HG02759 (cell line): ENCODE measurements at regions not wholly inside any gene's neighbourhood (a gene's known extent, or its start where the extent isn't known, plus 50 kb on each side); places are given as distances from the start of the nearest gene placed in this dataset.
"Not testable (repeated sequence)": the region's sequence is repeated elsewhere in the genome, so short reads cannot be mapped to it uniquely, and the experiment has no call there.

ENCODE experiments used
- ATAC-seq: cut with Tn5 transposase; IDR thresholded peaks from one replicate; pipeline ENCODE4 v1.9.1; 2021; ENCODE audit warnings: mild to moderate bottlenecking, moderate library complexity; ENCODE audit not compliant: unreplicated experiment

DNA sequence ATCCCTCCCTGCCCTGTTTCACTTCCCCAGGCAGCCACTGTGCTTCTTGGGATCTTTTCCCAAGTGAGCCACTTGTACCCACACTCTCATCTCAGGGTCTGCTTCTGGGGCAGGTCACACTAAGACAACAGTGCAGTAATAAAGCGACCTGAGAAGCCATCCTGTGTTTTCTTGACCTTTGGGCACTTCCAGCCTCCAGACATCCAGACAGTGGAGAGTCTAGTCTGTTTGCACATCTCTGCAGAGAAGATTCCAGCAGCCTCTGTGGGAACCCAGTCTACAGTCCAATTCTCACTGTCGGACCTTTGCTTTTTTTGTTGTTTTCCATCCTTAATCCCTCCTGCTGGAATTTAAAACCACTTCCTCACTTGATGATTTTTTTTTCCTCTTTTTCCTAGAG is 50.3 kb upstream of the ATP6AP2 start:
- no peak for ATAC-seq

DNA sequence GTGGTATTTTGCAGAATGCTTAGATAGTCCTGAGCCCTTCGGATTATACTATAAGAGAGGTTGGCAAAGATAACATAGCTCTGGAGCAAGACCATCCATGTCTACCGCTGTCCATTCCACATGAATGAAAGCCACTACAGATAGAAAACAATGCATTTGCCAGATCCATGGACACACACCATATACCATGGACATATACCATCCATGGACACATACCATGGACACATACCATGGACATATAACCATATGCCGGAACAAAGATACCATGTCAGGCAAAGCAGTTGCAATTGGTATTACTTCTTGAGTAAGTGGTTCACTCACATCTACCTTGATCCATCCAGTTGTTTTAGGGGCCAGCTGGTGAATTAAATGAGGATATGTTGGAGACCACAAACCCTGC is 53.2 kb upstream of the ATP6AP2 start:
- ATAC-seq = no peak

DNA sequence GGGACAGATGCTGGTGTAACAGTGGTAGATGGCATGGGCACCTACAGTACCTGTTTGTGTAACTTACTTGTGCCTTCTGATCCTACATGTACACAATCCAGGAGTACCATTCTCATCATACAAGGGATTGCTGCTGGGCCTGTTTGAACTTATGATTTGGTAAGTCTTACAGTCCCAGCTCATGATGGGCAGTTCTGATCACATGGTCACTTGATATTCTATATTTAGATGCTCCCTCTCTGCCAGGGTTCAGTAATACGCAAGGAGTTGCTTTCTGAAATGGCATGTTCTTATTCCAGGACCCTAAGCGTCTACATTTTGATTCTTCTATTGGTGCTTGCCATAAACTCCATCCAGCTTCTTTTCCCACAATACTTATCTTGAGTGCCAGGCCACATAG is 54.4 kb upstream of the ATP6AP2 start:
- ATAC-seq = no peak

DNA sequence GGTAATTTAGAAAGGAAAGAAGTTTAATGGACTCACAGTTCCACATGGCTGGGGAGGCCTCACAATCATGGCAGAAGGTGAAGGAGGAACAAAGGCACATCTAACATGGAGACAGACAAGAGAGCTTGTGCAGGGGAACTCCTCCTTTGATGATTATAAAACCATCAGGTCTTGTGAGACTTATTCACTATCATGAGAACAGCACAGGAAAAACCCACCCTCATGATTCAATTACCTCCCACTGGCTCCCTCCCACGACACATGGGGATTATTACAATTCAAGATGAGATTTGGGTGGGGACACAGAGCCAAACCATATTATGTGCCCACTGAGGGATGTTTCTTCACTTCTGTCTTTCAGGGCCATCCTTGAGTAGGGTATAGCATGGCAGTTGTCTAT is 54.9 kb upstream of the ATP6AP2 start:
- not testable (repeated sequence) for ATAC-seq

DNA sequence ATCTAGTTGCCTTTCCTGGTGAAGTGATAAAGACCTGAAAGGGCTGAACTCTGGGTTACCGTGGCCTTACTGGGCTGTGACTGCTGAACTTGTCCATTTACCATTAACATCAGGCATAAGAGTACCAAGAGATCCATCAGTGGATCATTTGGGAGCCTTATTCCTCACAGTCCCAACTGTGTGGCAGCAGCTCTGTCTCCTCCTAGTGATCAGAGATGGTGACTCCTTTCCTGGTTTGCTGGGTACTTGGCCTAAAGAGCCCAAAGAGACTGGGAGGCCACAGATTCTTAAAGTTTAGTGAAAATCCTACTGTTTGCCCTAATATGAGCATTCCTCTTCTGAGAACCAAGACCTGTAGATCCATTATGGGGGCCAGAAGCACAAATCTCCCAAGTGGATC is 56.3 kb upstream of the ATP6AP2 start:
- no peak for ATAC-seq

DNA sequence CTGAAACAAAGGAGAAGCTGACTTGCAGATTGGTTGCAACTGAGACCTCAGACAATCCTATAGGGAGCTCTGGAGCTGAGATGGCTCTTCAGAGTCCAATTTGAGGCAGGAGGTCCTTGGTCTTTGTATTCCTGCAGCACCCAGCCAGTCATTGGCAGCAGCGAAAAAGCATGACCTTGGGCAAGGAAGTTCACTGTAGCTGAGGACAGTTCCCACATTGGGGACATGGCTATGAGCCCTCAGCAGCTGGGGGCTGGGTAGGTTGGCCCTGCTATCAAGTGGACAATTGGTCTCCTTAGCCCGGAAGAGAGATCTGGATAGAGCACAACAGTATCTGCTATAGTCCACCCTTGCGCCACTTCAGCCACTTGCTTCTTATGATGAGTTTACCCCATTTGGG is 56.9 kb upstream of the ATP6AP2 start:
- no peak for ATAC-seq

DNA sequence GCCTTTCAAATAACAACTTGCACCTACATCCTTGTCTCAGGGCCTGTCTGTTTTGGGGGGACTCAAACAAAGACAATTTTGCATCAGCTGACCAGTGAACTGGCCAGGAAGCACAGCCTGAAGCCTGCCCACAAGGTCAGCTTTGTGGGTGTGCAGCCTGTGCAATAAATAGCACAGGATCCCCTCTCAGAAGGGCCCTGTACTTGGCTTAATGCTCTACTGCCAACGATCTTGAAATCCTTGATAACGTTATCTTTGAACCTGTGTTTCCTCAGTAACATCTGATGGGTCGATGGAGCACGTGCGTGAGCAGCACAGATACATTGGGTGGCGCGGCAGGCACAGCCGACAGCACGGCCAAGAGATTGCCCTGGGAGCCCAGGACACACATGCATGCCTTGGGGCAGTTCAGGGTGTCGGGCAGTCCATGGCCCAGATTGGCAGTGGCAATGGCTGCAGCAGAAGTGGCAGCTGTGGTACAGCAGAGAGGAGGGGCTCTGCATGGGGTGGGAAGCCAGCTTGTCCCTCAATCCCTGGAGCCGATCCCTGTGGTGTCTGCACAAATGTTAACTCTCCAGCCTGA is 58.8 kb upstream of the ATP6AP2 start:
- no peak for ATAC-seq

DNA sequence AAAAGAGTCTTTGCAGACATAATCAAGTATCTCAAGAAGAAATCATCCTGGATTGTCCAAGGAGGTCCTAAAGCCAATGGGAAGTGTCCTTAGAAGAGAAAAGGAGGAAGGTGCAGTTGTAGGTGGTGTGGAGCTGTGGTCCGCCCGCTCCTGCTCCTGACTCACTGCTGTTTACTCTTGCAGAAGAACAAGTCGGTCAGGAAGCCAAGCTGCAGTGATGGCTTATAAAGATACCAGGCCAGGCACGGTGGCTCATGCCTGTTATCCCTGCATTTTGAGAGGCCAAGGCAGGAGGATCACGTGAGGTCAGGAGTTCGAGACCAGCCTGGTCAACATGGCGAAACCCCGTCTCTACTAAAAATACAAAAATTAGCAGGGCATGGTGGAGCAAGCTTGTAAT is 66.4 kb upstream of the ATP6AP2 start:
- ATAC-seq = no peak

DNA sequence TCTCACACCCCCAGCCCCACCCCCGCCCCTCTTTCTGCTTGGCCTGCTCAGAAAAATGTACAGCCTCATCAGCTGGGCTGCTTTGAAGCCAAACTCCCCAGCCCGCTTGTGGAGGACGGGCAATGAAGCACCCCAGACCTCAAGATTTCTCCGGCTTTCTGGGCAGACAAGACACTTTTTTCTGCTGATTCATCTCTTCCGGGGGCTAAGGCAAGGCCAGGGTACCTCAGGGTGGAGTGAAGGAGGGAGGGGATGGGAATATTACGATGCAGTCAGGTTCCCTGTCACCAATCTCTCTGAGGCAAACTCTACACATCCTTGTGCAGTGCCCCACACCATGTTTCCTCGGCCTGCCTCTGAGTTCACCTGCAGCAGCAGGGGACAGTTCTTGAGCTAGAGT is 66.9 kb upstream of the ATP6AP2 start:
- ATAC-seq = no peak

DNA sequence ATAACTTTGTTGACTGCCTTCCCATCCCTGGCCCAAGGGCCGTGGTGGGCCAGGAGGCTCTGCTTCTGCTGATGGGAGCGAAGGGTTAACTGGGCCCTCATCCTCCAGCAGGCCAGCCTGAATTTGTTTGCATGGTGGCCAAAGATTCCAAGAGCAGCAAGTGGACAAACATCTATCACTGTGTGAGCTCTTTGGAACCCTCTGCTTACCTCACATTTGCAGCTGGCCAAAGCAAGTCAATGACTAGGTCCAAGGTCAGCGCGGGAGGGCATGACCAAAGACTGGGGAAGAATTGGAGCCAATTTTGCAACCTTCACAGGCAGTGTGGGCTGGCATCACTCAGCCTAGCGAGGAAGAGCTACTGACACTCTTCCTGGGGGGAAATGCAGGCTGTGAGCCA is 67.8 kb upstream of the ATP6AP2 start:
- no peak for ATAC-seq

DNA sequence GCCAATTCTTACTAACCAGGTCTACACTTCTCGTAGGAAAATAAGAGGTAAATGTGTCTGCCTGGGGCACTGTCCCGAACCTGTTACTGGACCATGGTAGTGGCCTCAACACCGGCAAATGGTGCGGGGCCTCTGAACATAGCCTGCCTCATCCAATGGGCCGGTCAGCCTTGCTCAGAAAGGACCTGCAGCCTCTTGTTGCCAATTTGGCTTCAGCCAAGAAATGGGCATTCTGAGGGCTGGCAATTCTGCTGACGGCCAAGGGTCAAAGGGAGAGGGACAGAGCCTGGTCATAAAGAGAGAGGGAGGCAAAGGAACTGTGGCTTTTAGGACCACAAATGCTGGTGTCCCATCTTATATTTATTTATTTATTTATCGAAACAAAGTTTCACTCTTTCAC is 69.5 kb upstream of the ATP6AP2 start:
- no peak for ATAC-seq

DNA sequence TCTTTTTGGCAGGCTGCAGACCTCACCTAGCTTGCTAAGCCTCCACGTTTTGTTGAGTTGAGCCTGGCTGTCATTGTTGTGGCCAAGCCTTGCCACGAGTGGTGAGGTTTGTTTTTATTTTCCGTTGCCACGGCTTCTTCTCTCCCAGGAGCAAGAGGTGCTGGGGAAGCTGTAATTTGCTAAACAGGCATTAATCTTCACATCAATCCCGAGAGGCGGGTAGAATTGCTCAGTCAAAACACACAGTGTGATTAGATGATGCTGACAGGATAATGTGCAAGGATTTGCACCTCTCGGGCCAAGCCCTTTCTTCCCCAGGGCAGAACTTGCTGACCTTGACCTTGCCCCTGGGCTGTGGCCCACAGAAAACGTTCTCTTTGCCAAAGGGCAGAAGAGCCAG is 72.2 kb upstream of the ATP6AP2 start:
- no peak for ATAC-seq

DNA sequence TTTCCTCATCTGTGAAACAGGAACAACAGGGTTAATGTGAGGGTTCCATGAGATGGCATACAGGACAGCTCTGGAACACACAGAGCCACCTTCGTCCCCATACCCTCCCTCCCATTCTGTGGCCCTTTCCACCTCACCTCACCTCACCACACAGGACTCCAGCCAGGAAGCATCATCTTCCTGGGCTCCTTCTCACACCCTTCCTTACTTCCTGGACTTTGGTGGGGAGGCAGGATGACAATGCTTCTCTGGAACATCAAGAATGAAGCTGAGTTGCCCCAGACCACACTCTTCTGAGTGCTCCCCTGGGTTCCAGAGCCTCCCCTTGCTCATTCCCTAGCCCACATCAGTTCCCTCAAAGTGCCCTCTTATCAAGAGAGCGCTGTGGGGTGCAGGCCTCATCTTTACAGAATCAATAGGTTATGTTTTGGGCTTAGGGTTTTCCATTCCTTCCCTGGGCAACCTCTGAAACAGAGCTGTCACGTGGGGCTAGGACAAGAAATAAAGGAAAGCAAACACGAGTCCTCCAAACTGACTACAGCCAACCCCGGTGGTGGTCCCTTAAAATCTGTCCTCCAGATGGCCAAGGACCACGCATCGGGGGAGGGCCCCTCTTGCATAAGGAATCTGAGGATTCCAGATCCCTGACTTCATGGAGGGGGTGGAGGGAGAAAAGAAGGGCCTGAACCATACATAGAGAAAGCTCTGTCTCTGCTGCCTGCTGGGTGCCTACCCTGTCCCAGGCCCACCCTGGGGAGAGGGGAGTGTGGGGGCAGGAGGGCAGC is 74.4 kb upstream of the ATP6AP2 start:
- ATAC-seq = no peak

DNA sequence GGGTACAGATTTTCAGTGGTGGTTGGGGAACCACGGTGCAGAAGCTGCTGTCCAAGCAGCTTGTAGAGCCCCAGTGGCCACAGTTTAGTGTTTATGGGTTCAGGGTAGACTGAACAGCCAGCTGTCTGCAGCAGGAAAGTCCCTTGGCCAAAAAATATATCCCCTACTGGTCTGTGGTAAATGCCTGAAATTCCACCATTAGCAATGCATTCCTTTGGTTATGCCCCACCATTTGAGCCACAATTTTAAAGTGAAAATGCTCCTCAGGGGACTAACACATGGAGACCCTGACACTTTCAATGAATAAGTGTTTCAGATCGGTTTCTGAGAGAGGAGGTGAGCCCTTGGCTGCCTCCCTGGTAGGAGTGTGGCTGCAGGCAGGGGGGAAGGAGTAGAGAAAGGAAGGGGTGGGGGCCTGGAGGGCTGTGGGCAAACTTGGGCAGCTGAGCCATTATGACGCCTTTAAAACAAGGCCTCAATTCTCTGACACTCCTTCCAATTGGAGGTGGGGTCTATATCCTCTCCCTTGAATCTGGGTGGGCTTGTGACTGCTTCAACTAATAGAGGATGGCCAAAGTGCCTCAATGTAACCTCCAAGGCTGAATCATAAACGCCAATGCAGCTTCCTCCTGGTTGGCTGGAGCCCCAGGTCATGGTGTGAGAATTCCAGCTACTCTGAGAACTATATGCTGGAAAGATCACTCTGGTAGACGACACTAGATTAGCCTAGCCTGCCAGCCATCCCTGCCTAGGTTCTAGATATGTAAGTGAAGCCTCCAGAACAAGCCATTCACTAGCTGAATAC is 75.8 kb upstream of the ATP6AP2 start:
- no peak for ATAC-seq

DNA sequence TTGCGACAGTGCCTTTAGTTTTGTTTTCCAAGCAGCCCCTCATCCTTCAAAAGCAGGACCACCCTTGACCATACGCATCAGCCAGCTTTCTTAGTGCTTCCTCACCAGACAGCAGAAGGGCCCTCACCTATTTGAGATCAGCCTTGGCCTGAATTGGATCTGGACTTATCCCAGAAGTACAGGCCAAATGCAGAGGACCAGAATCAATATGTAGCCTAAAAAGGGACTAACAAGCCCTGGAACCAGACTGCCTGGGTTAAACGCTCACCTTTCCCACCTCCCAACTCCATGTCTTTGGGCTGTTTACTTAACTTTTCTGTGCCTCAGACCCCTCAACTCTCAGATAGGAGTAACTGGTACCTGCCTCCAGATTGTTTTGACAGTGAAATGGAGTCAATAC is 77.7 kb upstream of the ATP6AP2 start:
- ATAC-seq = no peak

DNA sequence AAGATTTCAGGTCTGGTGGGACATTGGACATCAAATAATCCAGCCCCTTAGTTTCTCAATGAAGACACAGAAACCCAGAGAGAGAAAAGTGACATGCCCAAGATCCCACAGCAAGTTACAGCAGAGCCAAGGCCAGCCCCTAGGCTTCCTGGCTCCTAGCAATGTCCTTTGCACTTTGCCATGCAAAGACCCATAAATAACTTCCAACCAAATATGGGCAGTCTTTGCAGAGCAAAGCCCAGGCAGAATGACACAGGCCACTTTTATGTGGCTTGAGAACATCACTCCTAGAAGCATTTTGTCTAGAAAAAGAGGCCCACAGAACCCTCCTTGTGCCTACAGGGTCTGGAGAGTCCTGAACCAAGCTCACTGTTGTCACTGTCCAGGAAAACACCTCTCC is 78.1 kb upstream of the ATP6AP2 start:
- no peak for ATAC-seq

DNA sequence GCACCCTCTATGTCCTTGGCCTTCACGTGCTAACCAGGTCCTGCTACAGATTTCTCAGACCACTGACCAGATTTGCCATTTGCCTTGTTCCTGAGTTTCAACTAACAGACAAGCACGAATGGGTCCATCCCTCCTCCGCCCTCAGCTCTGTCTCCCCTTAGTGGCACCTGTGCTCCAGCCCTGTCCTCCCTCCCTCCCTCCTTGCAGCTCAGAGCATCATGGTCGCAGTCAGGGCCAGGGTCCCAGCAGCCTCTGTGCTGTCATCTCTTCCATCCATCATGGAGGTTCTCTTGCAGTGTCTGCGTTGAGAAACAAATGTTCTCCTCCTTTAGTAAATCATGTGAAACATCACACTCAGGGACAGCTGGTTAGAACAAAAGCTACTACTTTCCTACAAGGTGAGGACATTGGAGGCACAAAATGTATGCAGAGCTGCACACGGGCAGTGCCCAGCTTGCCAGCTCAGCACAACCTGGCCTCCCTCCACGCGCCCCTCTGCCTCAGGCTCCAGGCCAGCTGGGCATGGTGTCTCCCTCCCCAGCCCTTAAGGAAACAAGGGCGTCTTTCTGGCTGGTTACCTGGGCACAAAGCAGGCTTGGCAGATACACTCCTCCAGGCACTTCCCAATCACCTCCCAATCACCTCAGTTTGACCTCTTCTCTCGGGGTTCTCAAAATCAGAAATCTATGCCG is 79.5 kb upstream of the ATP6AP2 start:
- no peak for ATAC-seq

DNA sequence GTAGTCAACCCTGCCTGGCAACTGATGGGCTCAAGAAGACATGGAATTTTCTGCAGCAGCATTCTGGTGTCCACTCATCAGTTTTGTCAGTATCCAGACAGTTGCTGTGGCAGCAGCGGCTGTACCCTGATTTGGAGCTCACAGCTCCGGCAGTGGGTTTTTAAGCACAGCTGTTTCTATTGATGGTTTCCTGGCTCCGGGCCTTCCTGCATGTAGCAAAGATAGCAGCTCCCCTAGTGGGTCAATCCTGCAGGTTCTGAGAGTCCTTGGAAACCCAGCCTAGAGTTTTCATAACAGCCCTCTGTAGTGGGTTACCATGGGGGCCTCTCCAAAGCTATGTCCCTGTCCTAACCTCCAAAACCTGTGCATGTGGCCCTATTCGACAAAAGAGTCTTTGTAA is 84.0 kb upstream of the ATP6AP2 start:
- no peak for ATAC-seq

DNA sequence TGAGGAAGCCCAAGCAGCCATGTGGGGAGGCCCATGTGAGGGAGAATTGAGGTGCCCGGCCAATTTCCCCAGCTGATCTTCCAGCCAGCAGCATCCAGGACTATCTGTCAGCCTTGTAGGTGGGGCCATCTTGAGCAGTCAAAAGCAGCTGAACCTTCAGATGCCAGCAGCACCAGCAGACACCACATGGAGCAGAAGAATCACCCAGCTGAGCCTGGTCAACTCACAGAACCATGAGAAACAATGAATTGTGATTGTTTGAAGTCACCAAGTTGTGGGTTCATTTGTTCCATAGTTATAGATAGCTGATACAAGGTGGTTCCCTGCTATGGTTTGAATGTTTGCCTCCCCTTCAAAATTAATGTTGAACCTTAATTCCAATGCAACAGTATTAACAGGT is 85.1 kb upstream of the ATP6AP2 start:
- no peak for ATAC-seq

DNA sequence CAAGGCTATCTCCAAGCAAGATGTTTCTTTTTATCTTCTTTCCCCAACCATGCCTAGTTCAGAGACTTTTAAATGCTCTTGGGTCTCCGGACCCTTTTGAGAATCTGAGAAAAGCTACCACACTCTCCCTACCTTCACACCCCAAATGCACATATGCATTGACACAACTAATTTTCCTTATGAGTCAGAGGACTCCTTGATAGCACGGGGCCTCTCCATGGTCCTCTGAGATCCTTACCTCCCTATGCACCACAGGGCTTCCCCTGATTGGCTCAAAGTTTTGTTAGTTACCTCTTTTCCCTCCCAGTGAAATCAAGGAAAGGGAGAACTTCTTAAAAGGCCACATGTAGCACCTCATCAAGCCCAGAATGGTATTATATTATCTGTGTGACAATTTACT is 86.8 kb upstream of the ATP6AP2 start:
- no peak for ATAC-seq

DNA sequence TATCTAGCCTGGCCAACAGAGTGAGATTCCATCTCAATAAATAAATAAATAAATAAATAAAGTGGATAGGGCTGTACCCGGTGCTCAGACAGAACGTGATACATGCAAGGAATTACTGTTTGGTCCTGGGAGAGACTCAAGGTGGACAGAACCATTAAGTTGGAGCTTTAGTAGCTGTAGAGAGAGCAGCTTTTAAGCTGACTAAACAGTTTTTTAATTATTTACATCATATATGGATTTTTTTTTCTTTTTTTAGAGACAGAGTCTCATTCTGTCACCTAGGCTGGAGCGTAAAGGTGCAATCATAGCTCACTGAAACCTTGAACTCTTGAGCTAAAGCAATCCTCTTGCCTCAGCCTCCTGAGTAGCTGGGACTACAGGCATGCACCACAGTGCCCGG is 92.5 kb upstream of the ATP6AP2 start:
- no peak for ATAC-seq

DNA sequence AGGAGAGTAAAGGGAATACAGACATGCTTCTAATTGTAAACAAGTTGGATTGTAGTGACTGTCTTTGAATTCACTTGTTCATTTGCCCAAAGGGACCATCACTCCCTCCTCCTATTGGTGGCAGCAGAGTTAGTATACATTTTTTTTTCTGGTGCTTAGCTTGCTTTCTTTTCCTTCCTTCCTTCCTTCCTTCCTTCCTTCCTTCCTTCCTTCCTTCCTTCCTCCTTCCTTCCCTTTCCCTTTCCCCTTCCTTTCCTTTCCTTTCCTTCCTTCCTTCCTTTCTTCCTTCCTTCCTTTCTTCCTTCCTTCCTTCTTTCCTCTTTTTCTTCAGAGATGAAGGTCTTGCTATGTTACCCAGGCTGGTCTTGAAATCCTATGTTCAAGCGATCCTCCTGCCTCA is 94.8 kb upstream of the ATP6AP2 start:
- no peak for ATAC-seq
